ENCODE measurements at regions not wholly inside any gene's neighbourhood (a gene's known extent, or its start where the extent isn't known, plus 50 kb on each side); places are given as distances from the start of the nearest gene placed in this dataset.

DNA sequence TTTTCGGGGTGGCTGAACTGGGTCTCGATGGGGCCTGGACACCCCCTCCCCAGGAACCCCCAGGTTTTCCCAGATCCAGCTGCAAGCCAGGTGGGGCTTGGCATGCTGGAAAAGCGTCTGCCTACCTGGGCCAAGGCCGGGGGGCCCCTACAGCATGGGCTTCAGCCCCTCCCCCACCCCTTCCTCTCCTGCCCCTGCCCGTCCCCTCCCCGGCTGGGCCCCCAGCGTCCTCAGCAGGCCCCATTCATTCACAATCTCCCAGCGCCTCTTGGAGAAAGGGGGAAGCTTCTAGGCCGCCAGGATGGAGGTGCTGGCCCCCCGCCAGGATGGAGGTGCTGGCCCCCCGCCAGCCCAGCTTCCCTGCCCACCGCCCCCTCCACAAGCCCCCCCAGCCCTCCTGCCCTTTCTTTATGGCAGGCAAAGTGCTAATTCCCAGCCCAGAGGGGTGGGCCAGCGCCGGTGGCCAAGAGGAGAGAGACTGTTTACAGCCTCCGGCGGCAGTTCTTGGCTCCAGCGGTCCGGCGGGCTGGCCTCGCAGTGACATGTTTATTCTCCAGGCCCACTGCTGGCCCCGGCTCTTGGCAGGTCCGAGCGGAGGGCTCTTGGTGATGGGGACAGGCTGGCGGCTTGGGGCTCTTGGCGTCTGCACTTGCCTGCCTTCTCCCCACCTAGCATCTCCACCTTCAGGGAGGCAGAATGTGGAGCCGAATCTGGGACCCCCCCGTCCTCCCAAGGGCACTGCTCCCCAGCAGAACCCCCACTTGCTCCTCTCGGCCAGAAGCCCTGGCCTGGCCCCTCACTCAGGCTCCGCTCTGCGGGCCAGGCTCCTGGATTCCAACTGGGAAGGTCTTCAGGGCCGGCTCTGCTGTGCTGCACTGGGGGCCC is 94.4 kb upstream of the CIBAR2 start:
- TF ChIP-seq, protein P1, sequence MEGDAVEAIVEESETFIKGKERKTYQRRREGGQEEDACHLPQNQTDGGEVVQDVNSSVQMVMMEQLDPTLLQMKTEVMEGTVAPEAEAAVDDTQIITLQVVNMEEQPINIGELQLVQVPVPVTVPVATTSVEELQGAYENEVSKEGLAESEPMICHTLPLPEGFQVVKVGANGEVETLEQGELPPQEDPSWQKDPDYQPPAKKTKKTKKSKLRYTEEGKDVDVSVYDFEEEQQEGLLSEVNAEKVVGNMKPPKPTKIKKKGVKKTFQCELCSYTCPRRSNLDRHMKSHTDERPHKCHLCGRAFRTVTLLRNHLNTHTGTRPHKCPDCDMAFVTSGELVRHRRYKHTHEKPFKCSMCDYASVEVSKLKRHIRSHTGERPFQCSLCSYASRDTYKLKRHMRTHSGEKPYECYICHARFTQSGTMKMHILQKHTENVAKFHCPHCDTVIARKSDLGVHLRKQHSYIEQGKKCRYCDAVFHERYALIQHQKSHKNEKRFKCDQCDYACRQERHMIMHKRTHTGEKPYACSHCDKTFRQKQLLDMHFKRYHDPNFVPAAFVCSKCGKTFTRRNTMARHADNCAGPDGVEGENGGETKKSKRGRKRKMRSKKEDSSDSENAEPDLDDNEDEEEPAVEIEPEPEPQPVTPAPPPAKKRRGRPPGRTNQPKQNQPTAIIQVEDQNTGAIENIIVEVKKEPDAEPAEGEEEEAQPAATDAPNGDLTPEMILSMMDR (IDR thresholded peaks at IDR 0.05; ENCODE audit: poor library complexity): no peak
- no peak for TF ChIP-seq EZH2 (IDR thresholded peaks at IDR 0.05; ENCODE audit: borderline replicate concordance)
- TF ChIP-seq EZH2phosphoT487 (IDR thresholded peaks at IDR 0.05; ENCODE audit: low read depth, severe bottlenecking, unreplicated experiment): no peak

All from hepatocyte (in vitro differentiated cells).